ENCODE measurements at regions not wholly inside any gene's neighbourhood (a gene's known extent, or its start where the extent isn't known, plus 50 kb on each side); places are given as distances from the start of the nearest gene placed in this dataset.

DNA sequence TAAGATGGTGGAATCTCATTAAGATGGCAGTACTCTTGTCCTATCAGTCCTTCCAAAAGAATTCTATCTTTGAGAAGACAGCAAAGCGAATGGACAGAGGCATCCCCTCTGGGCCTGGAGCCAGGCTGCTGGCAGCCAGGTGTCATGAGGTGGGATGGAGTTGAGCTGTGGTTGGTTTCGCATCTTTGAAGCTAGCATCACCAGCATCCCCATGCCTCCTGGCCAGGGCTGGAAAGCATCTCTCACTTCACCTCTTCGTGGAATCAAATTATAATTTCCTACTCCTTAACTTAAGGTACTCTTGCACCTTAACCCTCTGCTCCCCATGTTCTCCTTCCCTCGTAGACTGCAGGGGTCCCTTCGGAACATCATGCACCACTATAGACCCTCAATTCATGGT lies 248.3 kb downstream of the GADD45G start:
- TF ChIP-seq CTCF (IDR thresholded peaks at IDR 0.05): no peak
- no peak for TF ChIP-seq POLR2A (IDR thresholded peaks at IDR 0.05)
